SK-N-SH treated with all-trans-retinoic acid at 6 μM for 48 hours (cell line): ENCODE measurements at regions not wholly inside any gene's neighbourhood (a gene's known extent, or its start where the extent isn't known, plus 50 kb on each side); places are given as distances from the start of the nearest gene placed in this dataset.
A peak's percentile ranks its signal among the peaks of the same experiment; 100 is the strongest.

ENCODE experiments used
- ATAC-seq: fragments of 200-7000 bp; cut with Tn5 transposase; 3 replicates; pipeline ENCODE4 v1.9.1; 2020; ENCODE audit warnings: mild to moderate bottlenecking, moderate library complexity
- ARNTL ChIP-seq: fragments of 450-650 bp; formaldehyde crosslinking; IDR thresholded peaks from 2 replicates; pipeline ENCODE4 v1.5.0; 2020; ENCODE audit warnings: low read depth, mild to moderate bottlenecking, moderate library complexity, borderline replicate concordance
- BACH2 ChIP-seq: fragments of 250-450 bp; sonication (Bioruptor Pico); IDR thresholded peaks from 2 replicates; pipeline ENCODE4 v1.9.0; 2021; ENCODE audit warnings: mild to moderate bottlenecking, borderline replicate concordance
- CREB5 ChIP-seq: fragments of 250-450 bp; sonication (Bioruptor Pico); IDR thresholded peaks from 2 replicates; pipeline ENCODE4 v1.5.1; 2020; ENCODE audit warnings: low read depth, mild to moderate bottlenecking, moderate library complexity
- CSDC2 ChIP-seq: fragments of 250-450 bp; sonication (Bioruptor Pico); IDR thresholded peaks from 2 replicates; pipeline ENCODE4 v1.5.0; 2020; ENCODE audit warnings: mild to moderate bottlenecking, moderate library complexity
- ESRRG ChIP-seq: fragments of 250-450 bp; sonication (Bioruptor Pico); IDR thresholded peaks from 2 replicates; pipeline ENCODE4 v1.6.1; 2021; ENCODE audit warnings: mild to moderate bottlenecking
- ISL1 ChIP-seq: fragments of 250-450 bp; sonication (Bioruptor Pico); IDR thresholded peaks from 2 replicates; pipeline ENCODE4 v2.1.2; 2022; ENCODE audit warnings: mild to moderate bottlenecking, moderate library complexity
- OSR1 ChIP-seq: fragments of 250-450 bp; sonication (Bioruptor Pico); IDR thresholded peaks from 2 replicates; pipeline ENCODE4 v1.8.0; 2022; ENCODE audit warnings: moderate library complexity, mild to moderate bottlenecking, inconsistent platforms
- PPARA ChIP-seq: fragments of 250-450 bp; sonication (Bioruptor Pico); IDR thresholded peaks from 2 replicates; pipeline ENCODE4 v1.5.0; 2020; ENCODE audit warnings: mild to moderate bottlenecking, borderline replicate concordance
- RARB ChIP-seq: fragments of 250-450 bp; sonication (Bioruptor Pico); IDR thresholded peaks from 2 replicates; pipeline ENCODE4 v1.8.0; 2021; ENCODE audit warnings: mild to moderate bottlenecking, moderate library complexity
- TCF4 ChIP-seq: fragments of 250-450 bp; sonication (Bioruptor Pico); IDR thresholded peaks from 2 replicates; pipeline ENCODE4 v1.8.0; 2021; ENCODE audit warnings: mild to moderate bottlenecking, moderate library complexity, borderline replicate concordance
- TOX ChIP-seq: fragments of 250-450 bp; sonication (Bioruptor Pico); IDR thresholded peaks from 2 replicates; pipeline ENCODE4 v1.8.0; 2021; ENCODE audit warnings: mild to moderate bottlenecking, moderate library complexity, borderline replicate concordance
- ZC3H10 ChIP-seq: fragments of 250-450 bp; sonication (Bioruptor Pico); IDR thresholded peaks from 2 replicates; pipeline ENCODE4 v1.5.1; 2021; ENCODE audit warnings: mild to moderate bottlenecking, moderate library complexity
- ZFP3 ChIP-seq: fragments of 250-450 bp; sonication (Bioruptor Pico); IDR thresholded peaks from 2 replicates; pipeline ENCODE4 v1.5.0; 2020; ENCODE audit warnings: mild to moderate bottlenecking, moderate library complexity
- ZFP30 ChIP-seq: fragments of 450-650 bp; formaldehyde crosslinking; IDR thresholded peaks from 2 replicates; pipeline ENCODE4 v1.5.0; 2022; ENCODE audit warnings: mild to moderate bottlenecking, moderate library complexity
- ZNF565 ChIP-seq: fragments of 450-650 bp; formaldehyde crosslinking; conservative IDR thresholded peaks from 2 replicates; pipeline ENCODE4 v1.5.0; 2020; ENCODE audit warnings: low read depth, mild to moderate bottlenecking, moderate library complexity
- ZNF70 ChIP-seq: fragments of 450-650 bp; formaldehyde crosslinking; IDR thresholded peaks from 2 replicates; pipeline ENCODE4 v1.5.0; 2020; ENCODE audit warnings: mild to moderate bottlenecking, moderate library complexity
- ZNF8 ChIP-seq: fragments of 450-650 bp; formaldehyde crosslinking; IDR thresholded peaks from 2 replicates; pipeline ENCODE4 v1.5.0; 2020; ENCODE audit warnings: mild to moderate bottlenecking, moderate library complexity
- TF ChIP-seq, protein P1 (sequence below): fragments of 250-450 bp; sonication (Bioruptor Pico); IDR thresholded peaks from 2 replicates; pipeline ENCODE4 v1.8.0; 2021; ENCODE audit warnings: low read depth, mild to moderate bottlenecking, moderate library complexity, borderline replicate concordance
- TF ChIP-seq, protein P2 (sequence below): fragments of 250-450 bp; sonication (Bioruptor Pico); IDR thresholded peaks from 2 replicates; pipeline ENCODE4 v1.8.0; 2020; ENCODE audit warnings: mild to moderate bottlenecking, moderate library complexity, borderline replicate concordance
- TF ChIP-seq, protein P3 (sequence below): fragments of 250-450 bp; sonication (Bioruptor Pico); IDR thresholded peaks from 2 replicates; pipeline ENCODE4 v1.5.0; 2020; ENCODE audit warnings: mild to moderate bottlenecking, moderate library complexity

DNA sequence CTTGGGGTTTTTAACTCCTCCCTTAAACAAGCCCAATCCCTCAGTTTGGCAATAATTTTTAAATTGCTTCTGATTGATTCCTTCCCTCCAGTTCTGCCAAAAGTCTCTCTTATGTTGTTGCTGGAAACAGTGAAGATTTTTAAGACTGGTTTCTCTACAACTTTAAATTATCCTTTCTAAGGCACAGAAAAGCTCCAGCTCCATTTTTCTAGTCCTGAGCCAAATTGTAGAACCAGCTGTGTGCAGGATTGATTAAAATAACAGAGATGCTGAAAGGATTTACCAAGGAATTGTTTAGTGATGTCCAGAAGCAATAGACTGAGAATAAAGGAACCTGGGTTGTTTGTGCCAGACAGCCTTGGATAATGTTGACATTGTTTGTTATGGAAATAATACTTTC, 111.3 kb downstream of the NUDT12 start (continued):
- TF ChIP-seq, protein P1, sequence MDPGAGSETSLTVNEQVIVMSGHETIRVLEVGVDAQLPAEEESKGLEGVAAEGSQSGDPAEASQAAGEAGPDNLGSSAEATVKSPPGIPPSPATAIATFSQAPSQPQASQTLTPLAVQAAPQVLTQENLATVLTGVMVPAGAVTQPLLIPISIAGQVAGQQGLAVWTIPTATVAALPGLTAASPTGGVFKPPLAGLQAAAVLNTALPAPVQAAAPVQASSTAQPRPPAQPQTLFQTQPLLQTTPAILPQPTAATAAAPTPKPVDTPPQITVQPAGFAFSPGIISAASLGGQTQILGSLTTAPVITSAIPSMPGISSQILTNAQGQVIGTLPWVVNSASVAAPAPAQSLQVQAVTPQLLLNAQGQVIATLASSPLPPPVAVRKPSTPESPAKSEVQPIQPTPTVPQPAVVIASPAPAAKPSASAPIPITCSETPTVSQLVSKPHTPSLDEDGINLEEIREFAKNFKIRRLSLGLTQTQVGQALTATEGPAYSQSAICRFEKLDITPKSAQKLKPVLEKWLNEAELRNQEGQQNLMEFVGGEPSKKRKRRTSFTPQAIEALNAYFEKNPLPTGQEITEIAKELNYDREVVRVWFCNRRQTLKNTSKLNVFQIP: no peak
- no peak for TF ChIP-seq ISL1 (CRISPR knock-in tag)
- no peak for TF ChIP-seq ZNF565

- peak; percentile 94 for ATAC-seq
- TF ChIP-seq, protein P2, sequence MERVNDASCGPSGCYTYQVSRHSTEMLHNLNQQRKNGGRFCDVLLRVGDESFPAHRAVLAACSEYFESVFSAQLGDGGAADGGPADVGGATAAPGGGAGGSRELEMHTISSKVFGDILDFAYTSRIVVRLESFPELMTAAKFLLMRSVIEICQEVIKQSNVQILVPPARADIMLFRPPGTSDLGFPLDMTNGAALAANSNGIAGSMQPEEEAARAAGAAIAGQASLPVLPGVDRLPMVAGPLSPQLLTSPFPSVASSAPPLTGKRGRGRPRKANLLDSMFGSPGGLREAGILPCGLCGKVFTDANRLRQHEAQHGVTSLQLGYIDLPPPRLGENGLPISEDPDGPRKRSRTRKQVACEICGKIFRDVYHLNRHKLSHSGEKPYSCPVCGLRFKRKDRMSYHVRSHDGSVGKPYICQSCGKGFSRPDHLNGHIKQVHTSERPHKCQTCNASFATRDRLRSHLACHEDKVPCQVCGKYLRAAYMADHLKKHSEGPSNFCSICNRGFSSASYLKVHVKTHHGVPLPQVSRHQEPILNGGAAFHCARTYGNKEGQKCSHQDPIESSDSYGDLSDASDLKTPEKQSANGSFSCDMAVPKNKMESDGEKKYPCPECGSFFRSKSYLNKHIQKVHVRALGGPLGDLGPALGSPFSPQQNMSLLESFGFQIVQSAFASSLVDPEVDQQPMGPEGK: no peak
- TF ChIP-seq ARNTL: no peak
- TF ChIP-seq, protein P1: no peak
- TF ChIP-seq CSDC2 (CRISPR knock-in tag): no peak
- TF ChIP-seq ZNF565: no peak
- no peak for TF ChIP-seq OSR1 (CRISPR knock-in tag)
- TF ChIP-seq ZFP3 (CRISPR knock-in tag): peak; percentile 50; the same call in 1 of the 2 replicates
- TF ChIP-seq ZNF8 (CRISPR knock-in tag): no peak
- TF ChIP-seq ZNF70 (CRISPR knock-in tag): no peak
- peak; percentile 53; the same call in 1 of the 2 replicates for TF ChIP-seq TCF4 (CRISPR knock-in tag)
These were observed 112.1 kb downstream of the NUDT12 start for GRCh38 chr5:103450333-103451061.

DNA sequence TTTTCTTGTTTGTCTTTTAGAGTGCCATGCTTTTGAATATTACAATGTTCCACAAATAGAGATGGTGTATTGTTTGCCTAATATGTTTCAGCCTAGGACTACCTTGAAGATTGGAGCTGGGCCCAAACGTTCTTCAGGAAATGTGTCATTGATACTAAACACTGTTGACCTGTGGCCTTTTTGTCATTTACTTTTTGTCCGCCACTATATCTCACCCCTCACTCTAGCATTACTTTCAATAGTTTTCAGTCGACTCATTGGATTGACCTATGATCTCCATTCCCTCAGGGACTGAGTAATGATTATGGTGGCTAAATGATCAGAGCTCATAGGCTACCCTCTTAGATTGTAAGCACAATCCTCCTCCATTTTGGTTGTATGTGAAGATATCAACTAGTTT, 115.8 kb downstream of the NUDT12 start:
- TF ChIP-seq CREB5 (CRISPR knock-in tag): no peak
- TF ChIP-seq OSR1 (CRISPR knock-in tag): no peak
- no peak for TF ChIP-seq ZFP30 (CRISPR knock-in tag)
- no peak for TF ChIP-seq RARB (CRISPR knock-in tag)
- no peak for TF ChIP-seq ZNF70 (CRISPR knock-in tag)
- TF ChIP-seq TOX (CRISPR knock-in tag): no peak
- no peak for TF ChIP-seq CSDC2 (CRISPR knock-in tag)
- TF ChIP-seq PPARA (CRISPR knock-in tag): no peak
- TF ChIP-seq ZC3H10 (CRISPR knock-in tag): no peak
- TF ChIP-seq, all 23 proteins: peak for 0
- no peak for ATAC-seq

DNA sequence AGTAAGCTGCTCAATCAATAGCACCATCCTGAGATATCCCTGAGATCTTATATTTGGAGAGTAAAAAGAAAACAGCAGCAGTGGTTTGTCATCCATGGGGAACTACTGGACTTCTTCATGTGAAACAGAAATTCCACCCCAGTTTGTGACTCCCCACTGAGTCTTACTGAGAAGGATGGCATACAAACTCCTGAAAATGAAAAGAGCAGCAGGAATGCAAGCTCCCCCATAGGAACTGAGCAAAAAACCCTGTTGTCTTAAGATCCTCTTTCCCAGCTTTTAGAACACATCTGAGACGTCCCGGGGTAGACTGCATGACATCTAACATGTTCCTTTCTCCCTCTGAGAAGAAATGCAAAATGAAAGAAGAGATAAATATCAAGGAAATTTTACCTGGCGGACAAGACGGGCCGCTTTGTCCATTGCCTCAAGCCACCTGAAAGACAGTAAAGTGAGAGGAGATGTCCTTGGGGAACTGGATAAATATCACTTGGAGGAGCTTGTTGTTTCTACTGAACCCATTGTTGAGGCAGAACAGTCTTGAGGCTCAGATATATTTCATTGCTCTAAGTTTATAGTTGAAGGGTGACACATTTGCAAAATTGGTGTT, 117.1 kb downstream of the NUDT12 start:
- ATAC-seq: no peak

More for the DNA sequence above, 117.1 kb downstream of the NUDT12 start:
- no peak for TF ChIP-seq ZNF70 (CRISPR knock-in tag)
- TF ChIP-seq, protein P1: no peak
- TF ChIP-seq, protein P3, sequence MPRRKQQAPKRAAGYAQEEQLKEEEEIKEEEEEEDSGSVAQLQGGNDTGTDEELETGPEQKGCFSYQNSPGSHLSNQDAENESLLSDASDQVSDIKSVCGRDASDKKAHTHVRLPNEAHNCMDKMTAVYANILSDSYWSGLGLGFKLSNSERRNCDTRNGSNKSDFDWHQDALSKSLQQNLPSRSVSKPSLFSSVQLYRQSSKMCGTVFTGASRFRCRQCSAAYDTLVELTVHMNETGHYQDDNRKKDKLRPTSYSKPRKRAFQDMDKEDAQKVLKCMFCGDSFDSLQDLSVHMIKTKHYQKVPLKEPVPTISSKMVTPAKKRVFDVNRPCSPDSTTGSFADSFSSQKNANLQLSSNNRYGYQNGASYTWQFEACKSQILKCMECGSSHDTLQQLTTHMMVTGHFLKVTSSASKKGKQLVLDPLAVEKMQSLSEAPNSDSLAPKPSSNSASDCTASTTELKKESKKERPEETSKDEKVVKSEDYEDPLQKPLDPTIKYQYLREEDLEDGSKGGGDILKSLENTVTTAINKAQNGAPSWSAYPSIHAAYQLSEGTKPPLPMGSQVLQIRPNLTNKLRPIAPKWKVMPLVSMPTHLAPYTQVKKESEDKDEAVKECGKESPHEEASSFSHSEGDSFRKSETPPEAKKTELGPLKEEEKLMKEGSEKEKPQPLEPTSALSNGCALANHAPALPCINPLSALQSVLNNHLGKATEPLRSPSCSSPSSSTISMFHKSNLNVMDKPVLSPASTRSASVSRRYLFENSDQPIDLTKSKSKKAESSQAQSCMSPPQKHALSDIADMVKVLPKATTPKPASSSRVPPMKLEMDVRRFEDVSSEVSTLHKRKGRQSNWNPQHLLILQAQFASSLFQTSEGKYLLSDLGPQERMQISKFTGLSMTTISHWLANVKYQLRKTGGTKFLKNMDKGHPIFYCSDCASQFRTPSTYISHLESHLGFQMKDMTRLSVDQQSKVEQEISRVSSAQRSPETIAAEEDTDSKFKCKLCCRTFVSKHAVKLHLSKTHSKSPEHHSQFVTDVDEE (CRISPR knock-in tag): no peak
- TF ChIP-seq CSDC2 (CRISPR knock-in tag): no peak
- TF ChIP-seq RARB (CRISPR knock-in tag): no peak
- TF ChIP-seq ZFP3 (CRISPR knock-in tag): no peak
- no peak for TF ChIP-seq TCF4 (CRISPR knock-in tag)
- TF ChIP-seq ZC3H10 (CRISPR knock-in tag): no peak
- TF ChIP-seq ESRRG: no peak
- TF ChIP-seq BACH2: no peak
- TF ChIP-seq CREB5 (CRISPR knock-in tag): no peak
- TF ChIP-seq OSR1 (CRISPR knock-in tag): no peak
